HG03280 (cell line): ENCODE measurements at regions not wholly inside any gene's neighbourhood (a gene's known extent, or its start where the extent isn't known, plus 50 kb on each side); places are given as distances from the start of the nearest gene placed in this dataset.
A peak's percentile ranks its signal among the peaks of the same experiment; 100 is the strongest.

Experiments used
- ATAC-seq: cut with Tn5 transposase; IDR thresholded peaks from one replicate; pipeline ENCODE4 v1.9.1; 2021; ENCODE audit warnings: mild to moderate bottlenecking, moderate library complexity; ENCODE audit not compliant: unreplicated experiment

DNA sequence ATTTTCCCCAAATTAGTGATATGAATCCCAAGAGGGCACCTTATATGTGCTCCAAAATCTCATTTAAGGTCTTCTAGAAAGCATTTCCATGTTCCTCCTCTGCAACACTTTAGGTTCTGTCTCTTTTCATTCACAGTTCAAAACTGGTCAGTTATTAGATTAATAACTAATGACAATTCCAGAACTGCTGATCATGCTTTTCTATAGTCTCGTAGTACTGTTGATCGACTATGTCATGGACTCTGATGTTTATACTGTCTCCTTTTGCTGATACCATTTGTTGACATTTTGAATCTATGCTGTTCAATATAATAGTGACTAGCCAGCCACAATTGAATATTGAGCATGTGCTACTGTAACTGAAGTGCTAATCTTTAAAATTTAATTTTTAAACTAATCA, 728.3 kb downstream of the LRFN5 start:
- no peak for ATAC-seq

DNA sequence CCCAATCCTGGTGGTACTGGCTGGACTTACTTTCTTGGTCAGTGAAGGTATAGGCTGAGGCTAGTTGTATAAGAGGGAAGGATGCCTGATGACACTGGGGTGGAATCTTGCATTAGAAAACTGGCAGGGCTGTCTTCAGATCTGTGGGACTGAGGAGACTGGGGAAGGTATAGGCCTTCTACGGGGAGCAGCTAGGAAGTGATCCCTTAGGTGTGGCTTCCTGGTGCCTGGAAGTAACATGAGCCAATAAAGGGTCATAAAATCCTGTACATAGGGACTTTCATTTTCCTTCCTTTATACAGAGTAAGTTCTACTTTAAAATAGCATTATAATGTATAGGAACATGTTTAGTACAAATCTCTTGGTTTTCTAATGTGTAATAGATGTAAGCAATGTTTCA, 716.8 kb downstream of the LRFN5 start:
- no peak for ATAC-seq

DNA sequence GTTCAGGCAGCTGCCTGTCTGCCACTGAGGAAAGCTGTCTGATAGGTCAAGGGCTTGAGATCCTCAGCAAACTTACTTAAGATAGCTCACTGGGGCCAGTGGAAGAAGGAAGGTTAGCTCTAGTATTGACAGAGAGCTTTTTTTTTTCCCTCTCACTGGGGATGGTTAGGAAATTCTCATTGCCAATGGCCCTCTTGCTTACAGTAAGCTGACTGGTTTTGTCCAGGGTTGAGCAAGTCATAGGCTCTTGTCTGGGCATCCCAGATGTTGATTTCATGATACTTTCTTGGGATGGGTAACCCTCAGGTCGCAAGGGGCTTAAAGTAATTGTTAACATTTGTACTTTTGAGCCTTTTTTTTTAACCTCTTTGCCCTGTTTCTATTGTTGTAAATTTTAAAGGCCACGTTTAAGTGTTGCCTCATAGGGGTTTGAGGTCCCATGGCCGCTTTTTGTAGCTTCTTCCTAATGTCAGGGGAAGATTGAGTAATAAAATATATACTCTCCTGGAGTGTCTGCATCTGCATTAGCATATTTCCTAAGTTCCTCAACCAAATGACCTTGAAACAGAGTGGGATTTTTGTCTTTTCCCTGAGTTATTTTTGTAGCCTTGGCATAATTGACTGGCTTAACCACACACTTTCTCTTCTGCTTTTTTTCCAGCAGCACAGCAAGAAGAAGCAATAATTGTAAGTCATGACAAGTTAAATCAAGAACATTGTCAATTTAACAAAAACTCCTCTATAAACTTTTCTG, 716.0 kb downstream of the LRFN5 start:
- no peak for ATAC-seq

DNA sequence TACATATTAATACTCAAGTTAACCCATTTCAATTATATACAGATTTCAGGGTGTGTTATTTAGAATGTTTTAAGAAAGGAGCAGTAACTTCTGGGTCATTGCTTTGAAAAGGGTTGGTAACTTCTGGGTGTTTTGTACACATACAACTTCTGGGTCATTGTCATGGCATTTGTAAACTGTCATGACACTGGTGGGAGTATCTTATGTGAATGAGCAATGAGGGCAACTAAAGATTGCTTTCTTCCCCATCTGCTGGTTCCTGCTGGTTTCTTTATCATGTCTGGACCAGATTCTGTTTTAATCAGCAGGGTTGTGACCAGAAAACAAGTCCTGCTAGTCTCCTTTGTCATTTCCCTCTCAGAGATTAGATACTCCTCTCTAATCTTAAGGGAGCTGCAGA, 713.3 kb downstream of the LRFN5 start:
- no peak for ATAC-seq

DNA sequence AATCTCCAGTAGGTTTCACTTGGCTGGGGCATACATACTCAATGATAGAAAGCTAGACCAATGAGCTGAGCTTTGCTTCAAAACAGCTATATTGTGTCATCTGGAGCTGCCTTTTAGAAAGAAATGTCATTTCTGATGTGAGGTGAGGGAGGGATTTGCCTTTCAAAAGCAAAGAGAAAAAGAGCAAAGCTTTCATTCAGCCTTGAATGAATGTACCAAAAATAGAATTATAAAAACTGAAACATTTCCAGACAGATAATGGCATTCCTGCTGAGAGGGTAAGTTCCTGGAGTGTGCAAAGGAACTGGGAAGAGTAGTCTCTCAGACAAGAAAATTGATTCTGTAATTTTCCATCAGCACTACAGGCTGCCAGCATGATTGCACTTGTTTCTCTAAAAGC, 710.0 kb downstream of the LRFN5 start:
- no peak for ATAC-seq

DNA sequence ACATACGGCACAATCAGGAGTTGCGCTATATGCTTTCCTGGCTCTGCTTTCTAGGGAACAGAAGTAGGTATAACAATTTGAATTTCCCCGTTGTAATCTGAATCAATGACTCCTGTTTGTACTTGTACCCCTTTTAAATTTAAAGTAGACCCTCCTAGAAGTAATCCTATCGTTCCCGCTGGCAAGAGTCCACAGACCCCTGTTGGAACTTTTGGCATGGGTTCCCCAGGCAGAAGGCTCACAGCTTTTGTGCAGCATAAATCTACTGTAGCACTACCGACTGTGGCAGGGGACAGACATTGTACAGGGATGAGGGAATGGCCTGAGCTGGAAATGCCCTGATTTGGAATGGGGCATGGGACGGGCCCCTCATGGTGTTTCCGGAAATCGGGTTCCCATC, 705.2 kb downstream of the LRFN5 start:
- ATAC-seq: no peak

DNA sequence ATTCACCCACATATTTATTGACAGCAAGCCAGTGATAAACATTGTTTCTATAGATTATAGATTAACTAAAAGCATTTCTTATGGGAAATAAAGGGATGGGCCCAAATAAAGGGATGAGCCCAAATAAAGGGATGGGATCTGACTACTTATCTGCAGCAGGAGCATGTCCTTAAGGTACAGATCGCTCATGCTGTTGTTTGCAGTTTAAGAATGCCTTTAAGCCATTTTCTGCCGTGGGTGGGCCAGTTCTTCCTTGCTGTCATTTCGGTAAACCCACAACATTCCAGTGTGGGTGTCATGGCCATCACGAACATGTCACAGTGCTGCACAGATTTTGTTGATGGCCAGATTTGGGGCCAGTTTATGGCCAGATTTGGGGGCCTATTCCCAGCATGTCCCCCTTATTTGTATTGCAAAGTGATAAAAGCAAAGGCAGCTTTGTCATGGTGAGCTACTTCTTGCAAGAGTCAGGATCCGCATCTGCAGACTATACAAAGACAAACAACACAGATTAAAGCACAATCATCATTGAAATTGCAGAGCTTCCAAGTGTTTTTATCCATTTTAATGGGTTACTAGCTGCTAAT, 700.7 kb downstream of the LRFN5 start:
- ATAC-seq: no peak

DNA sequence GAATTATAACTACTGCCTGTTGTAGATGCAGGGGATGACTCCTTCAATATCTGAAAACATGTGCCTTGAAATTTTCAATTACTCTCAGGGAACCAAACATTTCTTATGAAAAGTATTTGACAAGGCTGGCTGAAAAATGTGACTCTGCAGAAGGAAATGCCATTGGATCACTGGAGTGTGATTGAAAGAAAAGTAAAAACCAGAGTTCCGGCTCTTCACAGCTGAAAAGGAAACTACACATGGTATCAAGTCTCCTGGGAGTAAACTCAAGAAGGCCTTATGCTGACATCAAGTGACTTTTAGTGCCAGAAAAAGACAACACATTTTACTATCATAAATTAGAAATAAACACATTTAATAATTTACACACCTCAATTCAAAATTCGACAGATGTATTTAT, 693.0 kb downstream of the LRFN5 start:
- ATAC-seq: no peak

DNA sequence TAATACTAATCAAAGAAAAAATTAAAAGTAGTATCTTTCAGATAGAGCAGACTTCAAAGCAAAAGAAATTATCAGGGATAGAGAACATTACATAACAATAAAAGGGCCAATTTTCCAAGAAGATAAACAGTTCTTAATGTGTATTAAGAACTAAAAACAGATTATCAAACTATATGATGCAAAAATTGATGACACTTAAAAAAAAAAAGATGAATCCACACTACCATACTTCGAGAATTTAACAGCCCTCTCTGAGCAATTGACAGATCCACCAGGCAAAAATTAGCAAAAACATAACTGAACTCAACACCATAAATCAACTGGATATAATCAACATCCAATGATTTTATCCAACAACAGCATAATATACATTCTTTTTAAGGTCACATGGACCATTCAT, 686.5 kb downstream of the LRFN5 start:
- ATAC-seq: no peak

DNA sequence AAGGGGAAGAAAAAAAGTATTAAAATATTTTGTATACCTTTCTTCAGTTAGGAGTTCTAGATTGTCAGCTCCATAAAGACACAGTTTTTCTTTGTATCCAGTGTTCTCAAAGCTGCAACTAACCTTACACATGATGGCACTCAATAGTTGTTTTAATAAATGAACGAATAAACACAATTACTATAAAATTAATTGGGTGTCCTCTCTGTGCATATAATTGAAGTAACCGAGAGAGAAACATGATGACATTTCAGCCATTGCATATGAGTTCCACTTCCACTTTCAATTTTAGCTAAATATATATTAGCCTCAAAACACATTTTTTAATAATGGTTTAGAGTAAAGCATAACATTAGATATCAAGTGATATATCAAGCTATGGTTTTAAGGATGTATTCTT, 671.2 kb downstream of the LRFN5 start:
- no peak for ATAC-seq

DNA sequence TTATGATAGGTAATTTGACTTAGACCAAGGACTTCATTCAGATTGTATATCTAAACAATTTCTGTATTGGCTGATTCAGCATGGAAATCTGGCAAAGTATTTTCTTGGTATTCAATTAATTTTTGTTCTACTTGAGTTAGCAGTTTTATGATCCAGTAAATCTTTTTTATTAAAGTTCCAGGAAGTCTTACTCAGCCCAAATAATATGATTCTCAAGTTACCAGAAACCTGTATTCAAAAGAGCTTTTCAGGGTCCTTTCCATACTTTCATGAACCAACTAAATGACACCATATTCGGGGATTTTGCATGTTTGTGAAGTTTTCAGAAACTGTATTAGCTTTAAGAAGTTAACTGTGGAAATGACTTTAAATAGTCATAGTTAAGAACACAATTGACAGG, 662.6 kb downstream of the LRFN5 start:
- no peak for ATAC-seq

DNA sequence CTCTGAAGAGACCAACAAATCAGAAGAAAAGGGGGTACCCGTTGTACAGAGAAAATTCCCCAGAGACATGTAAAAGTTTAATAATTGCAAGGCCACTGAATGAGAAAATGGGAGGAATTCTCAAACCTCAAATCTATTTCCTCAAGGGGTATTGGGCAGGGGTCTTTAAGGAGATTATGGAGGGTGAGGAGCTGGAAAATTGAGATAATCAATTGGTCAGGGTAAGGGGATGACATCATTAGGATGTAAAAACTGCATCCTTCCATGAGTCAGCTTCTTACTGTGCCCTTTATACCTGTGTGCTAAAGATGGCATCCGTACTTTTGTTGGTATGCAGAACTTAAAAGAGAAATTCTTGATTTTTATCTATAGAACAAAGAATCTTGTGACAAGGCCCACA, 641.5 kb downstream of the LRFN5 start:
- no peak for ATAC-seq

DNA sequence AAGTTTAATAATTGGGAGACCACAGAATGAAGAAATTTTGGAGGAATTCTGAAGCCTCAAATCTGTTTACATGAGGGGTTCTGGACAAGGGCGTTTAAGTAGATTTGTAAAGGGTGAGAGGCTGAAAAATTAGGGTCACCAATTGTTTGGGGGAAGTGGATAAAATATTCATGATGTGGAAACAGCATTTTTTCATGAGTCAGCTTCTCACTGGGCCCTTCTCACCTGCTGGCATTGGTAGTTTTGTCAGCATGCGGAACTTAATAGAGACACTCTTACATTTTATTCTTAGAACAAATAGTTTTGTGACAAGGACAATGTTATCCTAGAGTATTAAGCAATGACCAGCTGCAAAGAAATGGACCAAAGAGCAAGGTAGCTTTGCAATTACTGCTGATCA, 634.4 kb downstream of the LRFN5 start:
- ATAC-seq: no peak

DNA sequence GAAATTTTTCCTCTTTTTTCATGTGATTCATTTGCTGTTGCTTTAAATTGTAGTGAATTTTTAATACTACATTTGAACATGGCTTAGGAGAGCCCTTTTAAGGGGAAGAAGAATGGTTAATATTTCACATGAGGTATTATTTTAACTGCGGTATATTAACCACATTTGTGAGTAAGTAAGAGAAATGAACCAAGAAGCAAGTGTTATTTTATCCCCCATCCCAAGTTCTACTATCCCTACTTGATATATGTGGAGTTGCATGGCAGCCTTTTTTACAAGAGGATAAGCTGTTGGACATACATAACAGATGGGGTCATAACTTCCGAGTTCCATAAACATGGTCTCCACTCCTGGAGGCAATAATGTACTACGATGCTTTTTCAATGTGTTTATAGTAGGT, 623.3 kb downstream of the LRFN5 start:
- ATAC-seq: no peak

DNA sequence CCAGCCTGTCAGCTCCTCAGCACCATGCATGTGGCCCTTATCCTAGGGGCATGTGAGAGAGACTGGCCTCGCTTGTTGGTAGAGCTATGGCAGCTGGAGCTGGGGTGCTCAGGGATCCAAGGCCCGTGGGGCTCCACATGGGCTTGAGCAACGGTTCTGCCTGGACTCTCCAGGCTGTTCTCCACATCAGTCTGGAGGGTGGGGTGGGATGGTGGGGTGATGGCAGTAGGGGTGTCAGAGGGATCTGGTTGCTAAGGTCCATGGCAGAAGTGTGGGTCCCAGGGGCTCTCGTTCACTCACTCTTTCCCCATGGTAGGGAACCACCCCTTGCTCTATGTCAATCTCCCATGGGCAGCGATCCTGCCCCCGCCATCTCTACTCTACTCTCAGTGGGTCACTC, 622.6 kb downstream of the LRFN5 start:
- no peak for ATAC-seq

DNA sequence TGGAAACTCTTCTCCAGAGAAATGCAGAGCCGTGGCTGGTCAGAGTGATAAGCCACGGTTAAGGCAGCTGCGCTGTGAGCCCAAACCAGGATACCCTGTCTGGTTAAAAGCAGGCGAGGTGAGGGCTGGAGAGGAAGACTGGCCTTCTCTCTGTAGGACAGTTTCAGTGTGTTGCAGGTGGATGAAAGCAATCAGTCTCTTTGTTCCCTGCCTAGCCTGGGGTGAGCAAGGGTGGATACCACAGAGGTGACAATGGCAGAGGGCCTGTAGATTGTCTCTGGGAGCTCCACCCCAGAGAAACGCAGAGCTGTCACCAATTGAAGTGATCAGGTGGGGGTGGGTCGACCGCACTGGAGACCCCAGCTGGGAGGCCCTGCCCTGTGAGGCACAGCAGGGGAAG, 621.9 kb downstream of the LRFN5 start:
- no peak for ATAC-seq

DNA sequence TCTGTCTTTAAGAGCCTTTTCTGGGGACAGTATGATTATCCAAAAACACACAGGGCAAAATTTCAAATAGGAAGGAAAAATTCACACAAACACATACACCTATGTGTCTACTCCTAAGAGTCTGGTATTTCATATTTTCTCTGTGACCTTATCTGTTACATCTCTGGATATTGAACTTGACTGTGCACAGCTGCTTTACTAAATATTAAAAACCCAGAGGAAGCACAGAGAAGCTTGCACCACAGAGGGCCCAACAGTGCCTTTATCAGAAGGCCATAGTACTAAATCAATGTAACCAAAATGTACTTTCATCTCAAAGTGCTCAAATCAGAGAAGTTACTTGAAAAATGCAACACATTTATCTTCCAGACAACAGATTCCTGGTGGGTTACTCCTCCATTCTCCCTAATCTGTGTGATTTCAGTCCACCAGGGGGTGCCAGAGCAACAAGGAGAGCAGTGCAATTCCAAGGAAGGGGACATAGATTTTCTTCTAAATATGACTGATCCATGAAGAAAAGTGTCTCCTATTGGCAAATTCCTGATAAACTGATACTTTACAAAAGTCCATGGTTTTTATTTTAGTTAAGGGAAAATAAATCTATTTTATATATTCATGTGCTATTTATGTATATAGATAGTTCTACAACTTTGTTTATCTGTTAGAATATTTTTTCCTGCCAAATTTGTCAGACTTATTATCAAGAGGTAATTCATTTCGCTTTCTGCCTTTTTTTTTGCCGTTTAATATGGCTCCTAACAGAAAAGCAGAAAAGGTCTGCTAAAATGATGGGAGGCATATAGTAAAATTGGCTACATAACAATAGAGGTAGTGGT, 617.6 kb downstream of the LRFN5 start:
- ATAC-seq: no peak

DNA sequence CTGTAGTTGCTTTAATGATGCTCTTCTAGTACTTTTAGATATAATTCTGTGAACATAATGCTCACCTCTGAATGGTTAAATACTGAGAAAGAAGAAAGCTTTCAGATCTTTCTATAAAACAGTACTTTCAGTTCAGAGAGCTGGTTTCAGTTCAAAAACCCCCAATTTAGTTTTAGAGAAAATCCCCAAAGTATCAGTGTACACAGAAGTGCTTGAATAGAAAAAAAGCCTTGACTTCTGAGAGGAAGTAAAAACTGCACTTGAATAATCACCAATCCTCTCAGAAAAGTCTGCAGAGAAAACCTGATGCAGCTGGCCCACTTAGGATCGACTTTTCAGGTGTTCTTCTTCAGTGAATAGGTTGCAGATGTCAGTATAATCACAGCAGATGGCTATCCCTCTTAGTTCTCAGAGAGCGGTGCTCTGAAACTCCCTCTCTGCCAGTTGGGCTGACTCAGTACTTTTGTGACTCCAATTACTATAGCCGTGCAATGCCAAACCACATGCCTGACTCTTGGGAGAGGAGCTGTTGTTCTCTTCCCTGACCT, 616.3 kb downstream of the LRFN5 start:
- peak; percentile 97 for ATAC-seq

DNA sequence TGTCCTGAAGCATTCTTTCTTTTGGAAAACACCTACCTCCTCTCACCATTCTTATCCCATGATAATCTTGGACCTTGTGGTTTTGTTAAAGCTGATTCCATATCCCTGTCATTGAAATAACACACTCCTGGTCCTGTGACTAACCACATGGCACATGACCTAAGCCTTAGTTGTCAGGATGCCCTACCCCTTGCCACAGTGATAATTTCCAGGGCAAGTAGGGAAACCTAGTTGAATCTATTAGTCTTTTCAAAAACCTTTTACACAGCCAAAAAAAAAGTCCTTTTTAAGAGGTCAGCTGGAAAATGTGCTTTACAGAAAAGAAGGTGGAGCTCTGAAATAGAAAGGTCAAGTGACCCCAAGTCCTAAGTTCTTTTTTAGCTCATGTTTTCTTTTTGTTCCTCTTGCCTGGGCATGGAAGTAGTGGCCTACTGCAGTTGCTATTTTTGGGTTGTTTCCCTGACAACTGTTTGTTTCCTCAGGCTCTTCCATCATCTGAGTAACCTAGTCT, 608.4 kb downstream of the LRFN5 start:
- ATAC-seq: no peak

DNA sequence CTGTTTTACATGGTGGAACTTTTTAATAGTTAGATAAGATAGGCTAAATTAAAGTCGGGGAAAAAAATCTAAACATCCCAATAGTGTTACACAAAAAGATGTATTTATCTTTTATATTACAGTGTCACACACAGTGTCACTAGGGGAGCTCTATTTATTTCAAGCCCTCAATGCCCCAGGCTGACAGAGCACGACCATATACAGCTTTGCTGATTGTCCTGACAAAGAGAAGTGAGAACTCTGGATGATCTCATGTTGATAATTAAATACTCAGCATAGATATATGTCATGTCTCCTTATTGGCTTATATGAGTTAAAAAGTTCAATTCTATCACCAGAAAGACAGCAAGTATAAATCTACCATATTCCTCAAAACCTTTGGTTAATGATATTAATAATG, 594.3 kb downstream of the LRFN5 start:
- ATAC-seq: no peak

DNA sequence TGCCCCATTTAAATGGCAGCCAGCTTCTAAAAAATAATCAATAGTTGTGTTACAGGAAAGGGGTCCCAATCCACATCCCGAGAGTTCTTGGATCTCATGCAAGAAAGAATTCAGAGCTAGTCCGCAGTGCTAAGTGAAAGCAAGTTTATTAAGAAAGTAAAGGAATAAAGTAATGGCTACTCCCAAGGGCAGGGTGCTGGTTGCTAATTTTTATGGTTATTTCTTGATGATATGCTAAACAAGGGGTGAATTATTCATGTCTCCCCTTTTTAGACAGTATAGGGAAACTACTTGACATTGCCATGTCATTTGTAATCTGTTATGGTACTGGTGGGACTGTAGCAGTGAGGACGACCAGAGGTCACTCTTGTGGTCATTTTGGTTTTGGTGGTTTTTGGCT, 591.3 kb downstream of the LRFN5 start:
- no peak for ATAC-seq
